ENCODE measurements at regions not wholly inside any gene's neighbourhood (a gene's known extent, or its start where the extent isn't known, plus 50 kb on each side); places are given as distances from the start of the nearest gene placed in this dataset.

DNA sequence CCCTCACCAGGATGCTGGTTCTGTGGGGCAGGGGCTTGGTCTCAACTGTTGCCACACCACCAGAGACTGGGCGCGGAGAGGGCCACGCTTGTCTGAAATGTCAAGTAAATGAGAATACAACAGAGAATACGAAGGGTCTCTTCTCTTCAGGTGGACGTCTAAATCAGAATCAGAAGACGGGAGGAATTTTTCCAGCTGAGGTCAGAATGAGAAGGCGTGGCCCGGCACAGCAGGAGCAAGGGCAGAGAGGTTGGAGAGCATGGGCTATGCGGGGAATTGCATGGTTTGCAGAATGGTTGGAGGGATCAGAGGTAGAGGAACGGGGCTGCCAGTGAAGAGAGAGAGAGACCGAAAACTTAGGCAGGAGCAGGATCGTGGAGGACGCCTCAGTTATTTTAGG is 337.9 kb downstream of the QKI start:
- WGBS = 95% methylated on average over 13 of the region's 13 CpGs
- intact Hi-C loops (cut with DNase I) = no loop called here
- no peaks in the 10 kb centered on the region for H3K36me3 ChIP-seq
- H3K9me3 ChIP-seq = peaks cover 0 to 4% (median 0%) of the 10 kb centered on the region in 4 donors
- no peak overlapping the region for H3K27ac ChIP-seq (replicated peaks in 1 of 4)
- no peaks in the 10 kb centered on the region for H3K4me1 ChIP-seq
- TF ChIP-seq, protein P1, sequence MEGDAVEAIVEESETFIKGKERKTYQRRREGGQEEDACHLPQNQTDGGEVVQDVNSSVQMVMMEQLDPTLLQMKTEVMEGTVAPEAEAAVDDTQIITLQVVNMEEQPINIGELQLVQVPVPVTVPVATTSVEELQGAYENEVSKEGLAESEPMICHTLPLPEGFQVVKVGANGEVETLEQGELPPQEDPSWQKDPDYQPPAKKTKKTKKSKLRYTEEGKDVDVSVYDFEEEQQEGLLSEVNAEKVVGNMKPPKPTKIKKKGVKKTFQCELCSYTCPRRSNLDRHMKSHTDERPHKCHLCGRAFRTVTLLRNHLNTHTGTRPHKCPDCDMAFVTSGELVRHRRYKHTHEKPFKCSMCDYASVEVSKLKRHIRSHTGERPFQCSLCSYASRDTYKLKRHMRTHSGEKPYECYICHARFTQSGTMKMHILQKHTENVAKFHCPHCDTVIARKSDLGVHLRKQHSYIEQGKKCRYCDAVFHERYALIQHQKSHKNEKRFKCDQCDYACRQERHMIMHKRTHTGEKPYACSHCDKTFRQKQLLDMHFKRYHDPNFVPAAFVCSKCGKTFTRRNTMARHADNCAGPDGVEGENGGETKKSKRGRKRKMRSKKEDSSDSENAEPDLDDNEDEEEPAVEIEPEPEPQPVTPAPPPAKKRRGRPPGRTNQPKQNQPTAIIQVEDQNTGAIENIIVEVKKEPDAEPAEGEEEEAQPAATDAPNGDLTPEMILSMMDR (IDR thresholded peaks at IDR 0.05) = no peak
- TF ChIP-seq EP300 (IDR thresholded peaks at IDR 0.05) (no peak), POLR2A (IDR thresholded peaks at IDR 0.05; ENCODE audit: low read depth) (no peak), POLR2AphosphoS5 (IDR thresholded peaks at IDR 0.05) (no peak)
- peak; percentile 68 for DNase-seq (ENCODE audit: extremely low spot score)
- H3K4me3 ChIP-seq = no peak overlapping the region
- H3K27me3 ChIP-seq = no peaks in the 10 kb centered on the region

DNA sequence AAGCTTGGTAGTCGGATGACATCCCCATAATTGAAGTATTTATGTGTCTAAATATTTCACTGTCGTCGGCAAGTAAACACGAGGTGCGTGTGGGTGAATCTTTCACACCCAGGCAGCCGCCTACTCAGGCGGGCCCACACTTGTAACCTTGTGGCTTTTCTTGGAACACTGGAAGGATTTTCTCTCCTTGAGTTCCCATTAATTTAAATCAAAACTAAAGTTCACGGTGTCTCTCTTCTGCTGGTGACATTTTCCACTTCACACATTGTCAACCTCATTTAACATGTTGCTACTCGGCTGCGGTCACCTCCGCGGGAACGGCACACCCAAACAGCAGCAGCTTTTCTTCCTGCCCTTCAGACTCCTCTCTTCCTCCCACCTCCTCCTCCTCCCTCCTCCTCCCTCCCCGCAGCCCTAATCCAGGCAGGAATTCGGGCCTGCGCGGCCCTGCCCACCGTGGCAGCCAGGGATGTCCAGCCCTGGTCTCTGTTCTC is 336.6 kb downstream of the QKI start:
- 52% methylated on average over 18 of the region's 18 CpGs for WGBS
- TF ChIP-seq POLR2AphosphoS5 (IDR thresholded peaks at IDR 0.05) (no peak), POLR2A (IDR thresholded peaks at IDR 0.05; ENCODE audit: low read depth) (no peak), EP300 (IDR thresholded peaks at IDR 0.05) (no peak)
- TF ChIP-seq, protein P1 (IDR thresholded peaks at IDR 0.05) = no peak
- intact Hi-C loops (cut with DNase I) = no loop called here
- DNase-seq (ENCODE audit: extremely low spot score) = peak; percentile 86
- H3K4me1 ChIP-seq = peaks cover 0 to under 1% (median 0%) of the 10 kb centered on the region in 4 donors
- H3K27me3 ChIP-seq = no peaks in the 10 kb centered on the region
- H3K9me3 ChIP-seq = peaks cover 0 to 4% (median 0%) of the 10 kb centered on the region in 4 donors
- no peak overlapping the region for H3K27ac ChIP-seq (replicated peaks in 1 of 4)
- no peak overlapping the region for H3K4me3 ChIP-seq
- H3K36me3 ChIP-seq = no peaks in the 10 kb centered on the region

- WGBS = 80% methylated on average over 22 of the region's 22 CpGs
- TF ChIP-seq POLR2A (IDR thresholded peaks at IDR 0.05; ENCODE audit: low read depth) (no peak), EP300 (IDR thresholded peaks at IDR 0.05) (no peak), POLR2AphosphoS5 (IDR thresholded peaks at IDR 0.05) (no peak)
- TF ChIP-seq, protein P1 (IDR thresholded peaks at IDR 0.05) = no peak
- intact Hi-C loops (cut with DNase I) = no loop called here
- no peaks in the 10 kb centered on the region for H3K27me3 ChIP-seq
- H3K9me3 ChIP-seq = peaks cover 0 to 4% (median 0%) of the 10 kb centered on the region in 4 donors
- H3K36me3 ChIP-seq = no peaks in the 10 kb centered on the region
- peak; percentile 77 for DNase-seq (ENCODE audit: extremely low spot score)
- no peak overlapping the region for H3K27ac ChIP-seq (replicated peaks in 1 of 4)
- H3K4me3 ChIP-seq = no peak overlapping the region
- H3K4me1 ChIP-seq = peaks cover 0 to 6% (median under 1%) of the 10 kb centered on the region in 4 donors
These were observed 336.0 kb downstream of the QKI start for GRCh38 chr6:163750431-163751031.

DNA sequence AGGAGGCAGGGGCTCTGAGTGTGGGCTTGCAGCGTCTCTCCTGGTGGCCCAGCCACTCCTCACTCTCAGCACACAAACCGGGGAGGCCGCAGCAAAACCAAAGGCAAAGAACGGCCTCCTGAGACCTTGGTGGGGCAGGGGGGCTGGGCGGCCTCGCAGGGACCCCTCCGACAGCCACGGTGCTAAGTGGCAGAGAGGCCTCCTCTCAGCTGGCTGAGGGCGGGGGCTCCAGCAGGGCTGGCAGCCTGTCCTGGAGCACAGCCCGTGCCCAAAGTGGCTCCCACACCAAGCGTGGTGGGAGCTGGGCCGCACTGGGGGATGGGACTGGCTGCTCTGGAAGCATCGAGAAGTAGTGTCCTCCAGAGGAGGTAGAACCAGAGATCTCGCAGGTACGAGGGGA is 334.4 kb downstream of the QKI start:
- DNase-seq (ENCODE audit: extremely low spot score) = peak; percentile 66
- Histone ChIP-seq H3K36me3 (no peaks in the 10 kb centered on the region), H3K4me1 (peaks cover 0 to 10% (median 5%) of the 10 kb centered on the region in 4 donors), H3K27ac (replicated peaks in 1 of 4) (no peak overlapping the region), H3K27me3 (no peaks in the 10 kb centered on the region), H3K4me3 (no peak overlapping the region), H3K9me3 (peaks cover 0 to 2% (median 0%) of the 10 kb centered on the region in 4 donors)
- intact Hi-C loops (cut with DNase I) = no loop called here
- TF ChIP-seq POLR2A (IDR thresholded peaks at IDR 0.05; ENCODE audit: low read depth) = no peak
- TF ChIP-seq EP300 (IDR thresholded peaks at IDR 0.05) = no peak
- TF ChIP-seq POLR2AphosphoS5 (IDR thresholded peaks at IDR 0.05) = no peak
- TF ChIP-seq, protein P1 (IDR thresholded peaks at IDR 0.05) = no peak
- WGBS = 95% methylated on average over 13 of the region's 15 CpGs

Data from esophagus muscularis mucosa (tissue), 4 donors.